ENCODE measurements at regions not wholly inside any gene's neighbourhood (a gene's known extent, or its start where the extent isn't known, plus 50 kb on each side); places are given as distances from the start of the nearest gene placed in this dataset.

GRCh38 chr13:82214341-82214740, 1667.9 kb downstream of the SLITRK1 start:
- H3K27me3 ChIP-seq (ENCODE audit: insufficient read depth, poor library complexity, severe bottlenecking), result no peaks in the 10 kb centered on the region
- TF ChIP-seq CTCF (IDR thresholded peaks at IDR 0.05; ENCODE audit: poor library complexity, severe bottlenecking), result no peak
- no peaks in the 10 kb centered on the region for H3K4me1 ChIP-seq (ENCODE audit: insufficient read depth, poor library complexity, severe bottlenecking)
- DNase-seq (ENCODE audit: low spot score), result no peak
- peaks cover 4% of the 10 kb centered on the region for H3K9me3 ChIP-seq (ENCODE audit: severe bottlenecking)
- H3K4me3 ChIP-seq (ENCODE audit: severe bottlenecking), result no peak overlapping the region
- no peak for ATAC-seq (ENCODE audit: low read depth)
- H3K36me3 ChIP-seq (ENCODE audit: low read depth), result no peaks in the 10 kb centered on the region
- no peak overlapping the region for H3K27ac ChIP-seq (ENCODE audit: poor library complexity, severe bottlenecking)

- H3K4me3 ChIP-seq (ENCODE audit: severe bottlenecking), result no peak overlapping the region
- H3K27ac ChIP-seq (ENCODE audit: poor library complexity, severe bottlenecking), result no peak overlapping the region
- no peaks in the 10 kb centered on the region for H3K4me1 ChIP-seq (ENCODE audit: insufficient read depth, poor library complexity, severe bottlenecking)
- no peak for TF ChIP-seq CTCF (IDR thresholded peaks at IDR 0.05; ENCODE audit: poor library complexity, severe bottlenecking)
- H3K36me3 ChIP-seq (ENCODE audit: low read depth), result no peaks in the 10 kb centered on the region
- no peaks in the 10 kb centered on the region for H3K27me3 ChIP-seq (ENCODE audit: insufficient read depth, poor library complexity, severe bottlenecking)
- ATAC-seq (ENCODE audit: low read depth) (no peak), DNase-seq (ENCODE audit: low spot score) (no peak)
- no peaks in the 10 kb centered on the region for H3K9me3 ChIP-seq (ENCODE audit: severe bottlenecking)
Measured at GRCh38 chr13:82206241-82206640, 1676.0 kb downstream of the SLITRK1 start.

- ATAC-seq (ENCODE audit: low read depth) (no peak), DNase-seq (ENCODE audit: low spot score) (no peak)
- no peak overlapping the region for H3K4me3 ChIP-seq (ENCODE audit: severe bottlenecking)
- H3K9me3 ChIP-seq (ENCODE audit: severe bottlenecking), result no peaks in the 10 kb centered on the region
- H3K36me3 ChIP-seq (ENCODE audit: low read depth), result no peaks in the 10 kb centered on the region
- no peaks in the 10 kb centered on the region for H3K4me1 ChIP-seq (ENCODE audit: insufficient read depth, poor library complexity, severe bottlenecking)
- TF ChIP-seq CTCF (IDR thresholded peaks at IDR 0.05; ENCODE audit: poor library complexity, severe bottlenecking), result no peak
- no peak overlapping the region for H3K27ac ChIP-seq (ENCODE audit: poor library complexity, severe bottlenecking)
- H3K27me3 ChIP-seq (ENCODE audit: insufficient read depth, poor library complexity, severe bottlenecking), result no peaks in the 10 kb centered on the region
Measured at GRCh38 chr13:82202398-82202797, 1679.9 kb downstream of the SLITRK1 start.

- ATAC-seq (ENCODE audit: low read depth) (no peak), DNase-seq (ENCODE audit: low spot score) (no peak)
- no peak overlapping the region for H3K4me3 ChIP-seq (ENCODE audit: severe bottlenecking)
- no peaks in the 10 kb centered on the region for H3K4me1 ChIP-seq (ENCODE audit: insufficient read depth, poor library complexity, severe bottlenecking)
- H3K27me3 ChIP-seq (ENCODE audit: insufficient read depth, poor library complexity, severe bottlenecking), result no peaks in the 10 kb centered on the region
- no peaks in the 10 kb centered on the region for H3K36me3 ChIP-seq (ENCODE audit: low read depth)
- H3K9me3 ChIP-seq (ENCODE audit: severe bottlenecking), result no peaks in the 10 kb centered on the region
- no peak for TF ChIP-seq CTCF (IDR thresholded peaks at IDR 0.05; ENCODE audit: poor library complexity, severe bottlenecking)
- H3K27ac ChIP-seq (ENCODE audit: poor library complexity, severe bottlenecking), result no peak overlapping the region
Measured at GRCh38 chr13:82196087-82196486, 1686.2 kb downstream of the SLITRK1 start.

- ATAC-seq (ENCODE audit: low read depth), result no peak
- Histone ChIP-seq H3K36me3 (ENCODE audit: low read depth) (no peaks in the 10 kb centered on the region), H3K27ac (ENCODE audit: poor library complexity, severe bottlenecking) (no peak overlapping the region), H3K27me3 (ENCODE audit: insufficient read depth, poor library complexity, severe bottlenecking) (no peaks in the 10 kb centered on the region), H3K4me1 (ENCODE audit: insufficient read depth, poor library complexity, severe bottlenecking) (no peaks in the 10 kb centered on the region), H3K9me3 (ENCODE audit: severe bottlenecking) (no peaks in the 10 kb centered on the region), H3K4me3 (ENCODE audit: severe bottlenecking) (no peak overlapping the region)
- TF ChIP-seq CTCF (IDR thresholded peaks at IDR 0.05; ENCODE audit: poor library complexity, severe bottlenecking), result no peak
- DNase-seq (ENCODE audit: low spot score), result no peak
Measured at GRCh38 chr13:82187227-82187626, 1695.0 kb downstream of the SLITRK1 start.
